ENCODE measurements at regions not wholly inside any gene's neighbourhood (a gene's known extent, or its start where the extent isn't known, plus 50 kb on each side); places are given as distances from the start of the nearest gene placed in this dataset.
A peak's percentile ranks its signal among the peaks of the same experiment; 100 is the strongest.

DNA sequence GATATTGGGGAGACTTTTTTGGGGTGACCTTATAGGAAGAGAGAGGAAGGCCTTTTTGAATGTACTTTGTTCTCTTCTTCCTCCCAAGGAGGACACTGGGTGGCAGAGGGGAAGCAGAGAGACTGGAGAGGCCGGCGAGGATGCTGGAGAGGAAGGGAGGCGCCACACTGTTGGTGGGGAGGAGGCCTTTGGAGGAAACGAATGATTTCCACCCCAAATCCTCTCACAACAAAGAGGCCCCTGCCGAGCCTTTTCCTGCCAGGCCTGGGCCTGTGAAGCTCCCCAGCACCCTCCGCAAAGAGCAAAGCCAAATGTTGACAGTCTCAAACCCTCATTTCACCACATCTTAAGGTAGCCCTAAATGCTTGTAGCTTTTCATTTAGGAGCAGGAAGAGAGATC, 59.0 kb upstream of the UPP2 start:
- H3K4me3 ChIP-seq (ENCODE audit: low read depth, low read length): no peak overlapping the region
- DNase-seq (ENCODE audit: low read depth): no peak
- no peak for TF ChIP-seq CTCF (IDR thresholded peaks at IDR 0.05; ENCODE audit: low read depth, low read length, missing control alignments)

GRCh38 chr2:158042245-158042644, 59.4 kb upstream of the UPP2 start:
- TF ChIP-seq CTCF (IDR thresholded peaks at IDR 0.05; ENCODE audit: low read depth, low read length, missing control alignments): no peak
- no peak overlapping the region for H3K4me3 ChIP-seq (ENCODE audit: low read depth, low read length)
- DNase-seq (ENCODE audit: low read depth): no peak

DNA sequence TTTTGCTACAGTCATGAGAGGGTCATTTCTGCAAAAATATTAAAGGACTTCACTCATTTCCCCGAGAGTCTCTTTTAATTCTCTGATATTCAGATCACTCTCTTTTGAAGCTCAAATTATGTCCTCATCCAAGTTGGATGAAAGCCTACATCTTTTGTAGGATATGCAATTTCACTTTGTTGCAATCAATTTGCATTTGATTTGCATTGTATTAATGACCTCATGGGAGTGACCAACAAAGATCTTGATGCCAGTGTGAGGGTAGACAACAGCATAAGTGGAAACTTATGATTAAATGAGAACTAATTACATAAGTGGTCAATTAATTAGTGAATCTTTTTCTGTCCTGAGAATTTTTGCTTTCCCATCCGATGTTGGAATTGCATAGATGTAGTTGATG, 60.3 kb upstream of the UPP2 start:
- no peak for DNase-seq (ENCODE audit: low read depth)
- TF ChIP-seq CTCF (IDR thresholded peaks at IDR 0.05; ENCODE audit: low read depth, low read length, missing control alignments): no peak
- no peak overlapping the region for H3K4me3 ChIP-seq (ENCODE audit: low read depth, low read length)

- TF ChIP-seq CTCF (IDR thresholded peaks at IDR 0.05; ENCODE audit: low read depth, low read length, missing control alignments): no peak
- DNase-seq (ENCODE audit: low read depth): no peak
- H3K4me3 ChIP-seq (ENCODE audit: low read depth, low read length): no peak overlapping the region
These were observed 62.8 kb upstream of the UPP2 start for GRCh38 chr2:158038901-158039300.

DNA sequence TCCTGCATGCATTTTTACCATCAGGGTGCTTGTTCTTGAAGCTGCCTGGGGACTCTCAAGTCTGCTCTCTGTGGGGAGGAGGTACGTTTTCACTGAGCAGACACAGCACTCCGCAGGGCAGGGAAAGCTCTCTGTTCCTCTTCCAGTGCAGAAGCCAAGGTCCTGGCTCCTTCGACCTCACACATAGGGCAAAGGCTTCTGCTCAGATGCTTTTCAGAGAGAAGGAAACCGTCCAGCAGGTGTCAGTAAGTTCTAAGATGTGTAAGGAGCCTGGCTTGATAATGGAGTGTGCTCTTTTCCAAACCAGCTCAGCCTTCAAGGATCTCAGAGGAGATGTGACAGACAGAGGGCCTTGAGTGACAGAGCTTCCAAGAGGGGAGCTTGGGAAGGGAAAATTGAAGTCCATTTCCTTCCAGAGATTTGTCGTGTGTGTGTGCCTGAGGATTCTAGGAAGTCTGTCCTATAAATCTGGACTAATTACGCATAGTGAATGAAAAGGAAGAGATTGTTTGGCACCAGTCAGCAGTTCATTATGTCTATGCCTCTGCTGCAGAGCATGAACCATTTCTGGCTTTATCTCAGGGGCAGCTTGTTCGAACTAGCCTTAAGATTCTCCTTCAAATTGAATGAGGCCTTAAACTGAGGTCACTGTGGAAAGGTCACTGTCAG, 67.3 kb upstream of the UPP2 start:
- peak; percentile 57 for TF ChIP-seq CTCF (IDR thresholded peaks at IDR 0.05; ENCODE audit: low read depth, low read length, missing control alignments)
- peak; percentile 7 for DNase-seq (ENCODE audit: low read depth)
- H3K4me3 ChIP-seq (ENCODE audit: low read depth, low read length): no peak overlapping the region

DNA sequence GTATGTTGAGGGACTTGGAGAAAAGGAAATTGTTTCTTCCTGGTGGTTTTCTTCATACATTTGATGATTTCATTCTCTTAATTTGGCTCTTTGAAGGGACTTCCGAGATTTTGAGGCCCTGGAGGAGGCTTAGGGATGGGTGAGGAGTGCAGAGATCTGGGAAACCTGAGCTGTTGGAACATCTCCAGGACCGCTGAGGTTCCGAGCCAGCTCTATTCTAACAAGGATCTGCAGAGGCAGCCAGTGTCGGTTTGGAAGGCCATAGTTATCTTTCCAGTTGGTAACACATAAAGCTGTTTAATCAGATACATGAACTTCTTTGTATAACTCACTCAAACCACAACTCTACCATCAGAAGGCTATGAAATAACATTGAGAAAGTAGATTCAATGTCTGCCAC, 70.3 kb upstream of the UPP2 start:
- TF ChIP-seq CTCF (IDR thresholded peaks at IDR 0.05; ENCODE audit: low read depth, low read length, missing control alignments): no peak
- no peak for DNase-seq (ENCODE audit: low read depth)
- H3K4me3 ChIP-seq (ENCODE audit: low read depth, low read length): no peak overlapping the region

DNA sequence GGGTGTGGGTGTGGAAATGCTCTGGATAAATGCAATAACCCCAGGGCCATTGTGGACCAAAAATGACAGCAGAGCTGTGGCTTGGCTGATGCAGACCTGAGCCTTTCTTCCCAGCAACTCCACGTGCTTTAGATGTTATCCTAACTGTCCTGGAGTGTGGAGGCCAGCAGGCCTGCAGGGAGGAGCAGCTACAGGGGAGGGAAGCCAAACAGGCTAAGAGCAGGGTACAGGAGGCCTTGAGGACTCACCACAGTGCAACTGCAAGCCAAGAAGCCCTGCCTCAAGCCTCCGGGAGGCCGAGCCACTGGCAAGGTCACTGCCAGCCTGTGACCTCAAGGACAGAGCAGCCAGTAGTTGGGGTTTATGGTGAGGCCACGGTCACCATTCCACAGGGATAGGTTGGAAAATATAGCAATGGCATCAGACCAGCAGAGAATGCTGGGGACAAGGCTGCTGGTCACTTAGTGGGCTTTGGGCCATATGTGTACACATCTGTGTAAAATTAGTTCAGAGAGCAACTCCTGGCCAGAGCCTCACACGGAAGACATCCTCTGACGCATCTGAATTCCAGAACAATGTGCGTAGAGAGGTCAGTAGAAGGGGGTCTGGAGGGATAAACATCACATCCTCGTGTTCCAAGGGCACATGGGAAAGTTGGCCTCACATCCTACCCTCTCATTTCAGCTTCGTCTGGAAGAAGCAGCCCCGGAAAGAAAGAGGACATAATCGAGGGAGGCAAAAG, 76.2 kb upstream of the UPP2 start:
- no peak overlapping the region for H3K4me3 ChIP-seq (ENCODE audit: low read depth, low read length)
- no peak for DNase-seq (ENCODE audit: low read depth)
- TF ChIP-seq CTCF (IDR thresholded peaks at IDR 0.05; ENCODE audit: low read depth, low read length, missing control alignments): no peak
